ENCODE measurements at regions not wholly inside any gene's neighbourhood (a gene's known extent, or its start where the extent isn't known, plus 50 kb on each side); places are given as distances from the start of the nearest gene placed in this dataset.

DNA sequence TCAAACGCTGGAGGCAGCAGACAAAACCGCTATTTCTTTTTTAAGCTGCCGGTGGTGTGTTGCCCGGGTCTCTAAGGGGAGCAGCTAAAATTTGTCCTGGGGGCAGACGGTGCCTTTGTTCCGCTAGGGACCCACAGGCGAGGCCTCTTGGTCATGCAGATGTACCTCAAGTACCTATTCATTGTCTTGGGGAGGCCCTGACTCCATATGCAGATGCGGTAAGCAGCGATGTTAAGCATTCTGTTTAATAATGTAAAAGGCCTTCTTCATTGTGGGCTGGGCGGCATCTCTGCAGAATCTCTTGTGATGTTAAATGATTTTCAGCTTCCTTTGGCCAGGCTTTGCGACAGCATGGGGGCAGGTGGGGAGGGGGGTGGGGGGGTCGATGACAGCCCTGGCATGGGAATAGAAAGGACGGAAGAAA lies 98.9 kb upstream of the PJA1 start:
- TF ChIP-seq MXI1 (conservative IDR thresholded peaks at IDR 0.05; ENCODE audit: poor library complexity, severe bottlenecking) (no peak), RAD21 (conservative IDR thresholded peaks at IDR 0.05) (no peak), EZH2 (IDR thresholded peaks at IDR 0.05; ENCODE audit: borderline replicate concordance, insufficient read depth, low read length, poor library complexity, severe bottlenecking) (no peak), TAF1 (IDR thresholded peaks at IDR 0.05; ENCODE audit: low read depth) (no peak), SMC3 (conservative IDR thresholded peaks at IDR 0.05; ENCODE audit: poor library complexity) (no peak), EP300 (conservative IDR thresholded peaks at IDR 0.05; ENCODE audit: poor library complexity, severe bottlenecking) (no peak), POLR2AphosphoS5 (IDR thresholded peaks at IDR 0.05) (no peak)
- TF ChIP-seq, protein P1, sequence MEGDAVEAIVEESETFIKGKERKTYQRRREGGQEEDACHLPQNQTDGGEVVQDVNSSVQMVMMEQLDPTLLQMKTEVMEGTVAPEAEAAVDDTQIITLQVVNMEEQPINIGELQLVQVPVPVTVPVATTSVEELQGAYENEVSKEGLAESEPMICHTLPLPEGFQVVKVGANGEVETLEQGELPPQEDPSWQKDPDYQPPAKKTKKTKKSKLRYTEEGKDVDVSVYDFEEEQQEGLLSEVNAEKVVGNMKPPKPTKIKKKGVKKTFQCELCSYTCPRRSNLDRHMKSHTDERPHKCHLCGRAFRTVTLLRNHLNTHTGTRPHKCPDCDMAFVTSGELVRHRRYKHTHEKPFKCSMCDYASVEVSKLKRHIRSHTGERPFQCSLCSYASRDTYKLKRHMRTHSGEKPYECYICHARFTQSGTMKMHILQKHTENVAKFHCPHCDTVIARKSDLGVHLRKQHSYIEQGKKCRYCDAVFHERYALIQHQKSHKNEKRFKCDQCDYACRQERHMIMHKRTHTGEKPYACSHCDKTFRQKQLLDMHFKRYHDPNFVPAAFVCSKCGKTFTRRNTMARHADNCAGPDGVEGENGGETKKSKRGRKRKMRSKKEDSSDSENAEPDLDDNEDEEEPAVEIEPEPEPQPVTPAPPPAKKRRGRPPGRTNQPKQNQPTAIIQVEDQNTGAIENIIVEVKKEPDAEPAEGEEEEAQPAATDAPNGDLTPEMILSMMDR (IDR thresholded peaks at IDR 0.05; ENCODE audit: poor library complexity, severe bottlenecking) = no peak
- TF ChIP-seq, protein P2, sequence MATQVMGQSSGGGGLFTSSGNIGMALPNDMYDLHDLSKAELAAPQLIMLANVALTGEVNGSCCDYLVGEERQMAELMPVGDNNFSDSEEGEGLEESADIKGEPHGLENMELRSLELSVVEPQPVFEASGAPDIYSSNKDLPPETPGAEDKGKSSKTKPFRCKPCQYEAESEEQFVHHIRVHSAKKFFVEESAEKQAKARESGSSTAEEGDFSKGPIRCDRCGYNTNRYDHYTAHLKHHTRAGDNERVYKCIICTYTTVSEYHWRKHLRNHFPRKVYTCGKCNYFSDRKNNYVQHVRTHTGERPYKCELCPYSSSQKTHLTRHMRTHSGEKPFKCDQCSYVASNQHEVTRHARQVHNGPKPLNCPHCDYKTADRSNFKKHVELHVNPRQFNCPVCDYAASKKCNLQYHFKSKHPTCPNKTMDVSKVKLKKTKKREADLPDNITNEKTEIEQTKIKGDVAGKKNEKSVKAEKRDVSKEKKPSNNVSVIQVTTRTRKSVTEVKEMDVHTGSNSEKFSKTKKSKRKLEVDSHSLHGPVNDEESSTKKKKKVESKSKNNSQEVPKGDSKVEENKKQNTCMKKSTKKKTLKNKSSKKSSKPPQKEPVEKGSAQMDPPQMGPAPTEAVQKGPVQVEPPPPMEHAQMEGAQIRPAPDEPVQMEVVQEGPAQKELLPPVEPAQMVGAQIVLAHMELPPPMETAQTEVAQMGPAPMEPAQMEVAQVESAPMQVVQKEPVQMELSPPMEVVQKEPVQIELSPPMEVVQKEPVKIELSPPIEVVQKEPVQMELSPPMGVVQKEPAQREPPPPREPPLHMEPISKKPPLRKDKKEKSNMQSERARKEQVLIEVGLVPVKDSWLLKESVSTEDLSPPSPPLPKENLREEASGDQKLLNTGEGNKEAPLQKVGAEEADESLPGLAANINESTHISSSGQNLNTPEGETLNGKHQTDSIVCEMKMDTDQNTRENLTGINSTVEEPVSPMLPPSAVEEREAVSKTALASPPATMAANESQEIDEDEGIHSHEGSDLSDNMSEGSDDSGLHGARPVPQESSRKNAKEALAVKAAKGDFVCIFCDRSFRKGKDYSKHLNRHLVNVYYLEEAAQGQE (IDR thresholded peaks at IDR 0.05; ENCODE audit: borderline replicate concordance) = no peak
